SK-N-SH (cell line): ENCODE measurements at regions not wholly inside any gene's neighbourhood (a gene's known extent, or its start where the extent isn't known, plus 50 kb on each side); places are given as distances from the start of the nearest gene placed in this dataset.
"Not testable (repeated sequence)": the region's sequence is repeated elsewhere in the genome, so short reads cannot be mapped to it uniquely, and the experiment has no call there.

Experiments
- GABPA ChIP-seq: IDR thresholded peaks from 2 replicates; pipeline ENCODE4 v1.4.0; 2012; ENCODE audit warnings: low read depth, mild to moderate bottlenecking
- POLR2AphosphoS5 ChIP-seq: IDR thresholded peaks from 2 replicates; pipeline ENCODE4 v1.6.1; 2012; ENCODE audit warnings: low read depth, low read length
- TF ChIP-seq, protein P1 (sequence below): IDR thresholded peaks from 2 replicates; pipeline ENCODE4 v1.6.1; 2012; ENCODE audit warnings: mild to moderate bottlenecking, low read depth, low read length, moderate library complexity

DNA sequence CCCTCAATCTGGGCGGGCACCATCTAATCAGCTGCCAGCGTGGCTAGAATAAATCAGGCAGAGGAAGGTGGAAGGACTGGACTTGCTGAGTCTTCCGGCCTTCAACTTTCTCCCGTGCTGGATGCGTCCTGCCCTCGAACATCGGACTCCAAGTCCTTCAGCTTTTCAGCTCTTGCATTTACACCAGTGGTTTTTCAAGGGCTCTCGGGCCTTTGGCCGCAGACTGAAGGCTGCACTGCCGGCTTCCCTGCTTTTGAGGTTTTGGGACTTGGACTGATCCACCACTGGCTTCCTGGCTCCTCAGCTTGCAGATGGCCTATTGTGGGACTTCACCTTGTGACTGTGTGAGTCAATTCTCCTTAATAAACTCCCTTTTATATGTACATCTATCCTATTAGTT, 94.4 kb downstream of the OLFM1 start:
- TF ChIP-seq GABPA, POLR2AphosphoS5: not testable (repeated sequence)
- TF ChIP-seq, protein P1, sequence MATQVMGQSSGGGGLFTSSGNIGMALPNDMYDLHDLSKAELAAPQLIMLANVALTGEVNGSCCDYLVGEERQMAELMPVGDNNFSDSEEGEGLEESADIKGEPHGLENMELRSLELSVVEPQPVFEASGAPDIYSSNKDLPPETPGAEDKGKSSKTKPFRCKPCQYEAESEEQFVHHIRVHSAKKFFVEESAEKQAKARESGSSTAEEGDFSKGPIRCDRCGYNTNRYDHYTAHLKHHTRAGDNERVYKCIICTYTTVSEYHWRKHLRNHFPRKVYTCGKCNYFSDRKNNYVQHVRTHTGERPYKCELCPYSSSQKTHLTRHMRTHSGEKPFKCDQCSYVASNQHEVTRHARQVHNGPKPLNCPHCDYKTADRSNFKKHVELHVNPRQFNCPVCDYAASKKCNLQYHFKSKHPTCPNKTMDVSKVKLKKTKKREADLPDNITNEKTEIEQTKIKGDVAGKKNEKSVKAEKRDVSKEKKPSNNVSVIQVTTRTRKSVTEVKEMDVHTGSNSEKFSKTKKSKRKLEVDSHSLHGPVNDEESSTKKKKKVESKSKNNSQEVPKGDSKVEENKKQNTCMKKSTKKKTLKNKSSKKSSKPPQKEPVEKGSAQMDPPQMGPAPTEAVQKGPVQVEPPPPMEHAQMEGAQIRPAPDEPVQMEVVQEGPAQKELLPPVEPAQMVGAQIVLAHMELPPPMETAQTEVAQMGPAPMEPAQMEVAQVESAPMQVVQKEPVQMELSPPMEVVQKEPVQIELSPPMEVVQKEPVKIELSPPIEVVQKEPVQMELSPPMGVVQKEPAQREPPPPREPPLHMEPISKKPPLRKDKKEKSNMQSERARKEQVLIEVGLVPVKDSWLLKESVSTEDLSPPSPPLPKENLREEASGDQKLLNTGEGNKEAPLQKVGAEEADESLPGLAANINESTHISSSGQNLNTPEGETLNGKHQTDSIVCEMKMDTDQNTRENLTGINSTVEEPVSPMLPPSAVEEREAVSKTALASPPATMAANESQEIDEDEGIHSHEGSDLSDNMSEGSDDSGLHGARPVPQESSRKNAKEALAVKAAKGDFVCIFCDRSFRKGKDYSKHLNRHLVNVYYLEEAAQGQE: not testable (repeated sequence)
